HepG2 (cell line): ENCODE measurements at regions not wholly inside any gene's neighbourhood (a gene's known extent, or its start where the extent isn't known, plus 50 kb on each side); places are given as distances from the start of the nearest gene placed in this dataset.
"Not testable (repeated sequence)": the region's sequence is repeated elsewhere in the genome, so short reads cannot be mapped to it uniquely, and the experiment has no call there.

ENCODE experiments used
- ATAC-seq: fragments of 200-7000 bp; cut with Tn5 transposase; 3 replicates; pipeline ENCODE4 v1.9.1; 2020; ENCODE audit warnings: mild to moderate bottlenecking, moderate library complexity
- BruUV-seq: library from RNA; stranded (reverse); fragments of 400-500 nt; replicated peaks from 2 replicates; lab custom pipeline; 2021; lab: Mats Ljungman, UMichigan
- CTCF ChIA-PET: fragments of 300-600 bp; formaldehyde crosslinking; extraction: SDS; loops from one replicate; lab custom pipeline; 2021; ENCODE audit warnings: low total read pairs, inconsistent platforms, low intra/inter-chr PET ratio; lab: Yijun Ruan, JAX
- POLR2A ChIA-PET: fragments of 350-600 bp; sonication (Branson Sonifier 250); formaldehyde crosslinking; loops from one replicate; lab custom pipeline; 2020; ENCODE audit warnings: antibody characterized with exemption, inconsistent platforms; lab: Yijun Ruan, JAX
- DNase-seq: peaks from one replicate; pipeline ENCODE4 v3.0.0-alpha.2; 2015; ENCODE audit warnings: low spot score
- FAIRE-seq: peaks from 3 replicates; lab custom pipeline; 2011; peaks lifted over from hg19 to GRCh38; lab: Jason Lieb, UNC
- H2AFZ ChIP-seq: one replicate; pipeline ENCODE4 v1.6.1; 2011; ENCODE audit warnings: low read length, inconsistent platforms
- H3K27ac ChIP-seq: fragments of 300-600 bp; 3 replicates; pipeline ENCODE4 v1.8.0; 2011; ENCODE audit warnings: mixed run types, mild to moderate bottlenecking, mixed read lengths, low read length, inconsistent platforms; ENCODE audit not compliant: insufficient read depth; ENCODE audit errors: extremely low read length
- H3K27me3 ChIP-seq, 2 experiments: fragments of 200-600 bp in 1 of 2; 2 replicates in 1 of 2; 3 replicates in 1 of 2; pipeline versions ENCODE4 v1.6.0 to v1.8.0; 2011; ENCODE audit warnings: low read length in 2 of 2, mild to moderate bottlenecking in 2 of 2, moderate library complexity in 2 of 2, inconsistent platforms in 1 of 2; ENCODE audit not compliant: insufficient read depth in 2 of 2, control insufficient read depth in 1 of 2
- H3K36me3 ChIP-seq, 2 experiments: fragments of 200-600 bp in 1 of 2; replicated peaks in 1 of 2; 2 replicates in 1 of 2; 3 replicates in 1 of 2; pipeline versions ENCODE4 v1.5.1 to v1.8.0; 2011; ENCODE audit warnings: low read length in 2 of 2, inconsistent platforms in 1 of 2; ENCODE audit not compliant: insufficient read depth in 2 of 2, control insufficient read depth in 1 of 2
- H3K4me1 ChIP-seq: 2 replicates; pipeline ENCODE4 v1.5.1; 2012; ENCODE audit warnings: low read length, inconsistent platforms; ENCODE audit not compliant: insufficient read depth
- H3K4me2 ChIP-seq: 2 replicates; pipeline ENCODE4 v1.6.0; 2011; ENCODE audit warnings: low read depth, low read length, inconsistent platforms
- H3K4me3 ChIP-seq, 3 experiments: fragments of 200-600 bp in 1 of 3; sonication (generic), shearing (Covaris generic) in 1 of 3; replicated peaks in 1 of 3; 2 replicates each; pipeline ENCODE4 v1.5.1; 2011 to 2016; ENCODE audit warnings: low read length in 3 of 3, inconsistent platforms in 2 of 3, low read depth in 2 of 3, mild to moderate bottlenecking in 2 of 3, control low read depth in 1 of 3, mixed read lengths in 1 of 3; ENCODE audit not compliant: insufficient read depth in 1 of 3
- H3K79me2 ChIP-seq: one replicate; pipeline ENCODE4 v1.6.1; 2011; ENCODE audit warnings: low read length, inconsistent platforms; ENCODE audit not compliant: insufficient read depth
- H3K9ac ChIP-seq: 2 replicates; pipeline ENCODE4 v1.6.0; 2011; ENCODE audit warnings: mild to moderate bottlenecking, low read depth, low read length, inconsistent platforms; ENCODE audit not compliant: insufficient read depth
- H3K9me3 ChIP-seq: 2 replicates; pipeline ENCODE4 v1.5.1; 2012; ENCODE audit warnings: mild to moderate bottlenecking, low read length
- H4K20me1 ChIP-seq: 2 replicates; pipeline ENCODE4 v1.6.0; 2011; ENCODE audit warnings: inconsistent platforms, mild to moderate bottlenecking, low read length, moderate library complexity; ENCODE audit not compliant: insufficient read depth
- ZNF776 ChIP-seq: sonication (generic); formaldehyde crosslinking; IDR thresholded peaks from 2 replicates; pipeline ENCODE4 v1.4.0; 2020; ENCODE audit warnings: mild to moderate bottlenecking, missing genetic modification reagents
- ZNF784 ChIP-seq: sonication (generic); formaldehyde crosslinking; IDR thresholded peaks from 2 replicates; pipeline ENCODE4 v1.5.1; 2020; ENCODE audit warnings: missing genetic modification reagents, mild to moderate bottlenecking, borderline replicate concordance
- WGBS: methylation state at CpG from one replicate; pipeline ENCODE4 v1.1.6; 2017; ENCODE audit warnings: low lambda C conversion rate; 5-methylcytosine and 5-hydroxymethylcytosine counted together
- in situ Hi-C: cut with HindIII; loops from 2 replicates; pipeline ENCODE4 v1.10.0; 2017; ENCODE audit warnings: low pct_unique_long_range_greater_than_20kb; ENCODE audit not compliant: extremely low pct_ligation_motif_present
- intact Hi-C: fragments of 100-400 bp; cut with micrococcal nuclease; formaldehyde crosslinking; loops from one replicate; pipeline ENCODE4 v1.10.0; 2022; ENCODE audit not compliant: unreplicated experiment

- H3K4me3 ChIP-seq, H3K4me1 ChIP-seq, POLR2A ChIA-PET, H3K79me2 ChIP-seq, H2AFZ ChIP-seq, DNase-seq, H3K9ac ChIP-seq, H3K4me2 ChIP-seq, FAIRE-seq, ATAC-seq, H3K27ac ChIP-seq, CTCF ChIA-PET, in situ Hi-C loops, intact Hi-C loops, H3K27me3 ChIP-seq, H4K20me1 ChIP-seq, BruUV-seq, H3K36me3 ChIP-seq, H3K9me3 ChIP-seq: not testable (repeated sequence)
- 60% methylated on average over 1 of the region's 2 CpGs for WGBS
Observed at GRCh38 chr3:74376323-74376722, 238.1 kb downstream of the CNTN3 start.

GRCh38 chr3:74375653-74376052, 238.8 kb downstream of the CNTN3 start:
- FAIRE-seq (no peak), ATAC-seq (no peak), DNase-seq (no peak)
- ChIA-PET POLR2A (no interaction called here), CTCF (no interaction called here)
- H2AFZ ChIP-seq: no peak overlapping the region
- H3K27me3 ChIP-seq: no peaks in the 10 kb centered on the region
- in situ Hi-C loops (no loop called here), intact Hi-C loops (no loop called here)
- no TSS peak for BruUV-seq
- H4K20me1 ChIP-seq: no peaks in the 10 kb centered on the region
- no peak overlapping the region for H3K9ac ChIP-seq
- no peak overlapping the region for H3K4me3 ChIP-seq
- H3K79me2 ChIP-seq: no peaks in the 10 kb centered on the region
- no peaks in the 10 kb centered on the region for H3K36me3 ChIP-seq
- H3K27ac ChIP-seq: no peak overlapping the region
- 0 out of 2 replicates have a peak, but pooled peaks cover 6% of the 10 kb centered on the region for H3K9me3 ChIP-seq
- TF ChIP-seq ZNF784 (no peak), ZNF776 (no peak)
- WGBS: 72% methylated on average over 1 of the region's 1 CpG
- H3K4me2 ChIP-seq: no peak overlapping the region
- no peaks in the 10 kb centered on the region for H3K4me1 ChIP-seq
